Ishikawa (cell line): ENCODE measurements at regions not wholly inside any gene's neighbourhood (a gene's known extent, or its start where the extent isn't known, plus 50 kb on each side); places are given as distances from the start of the nearest gene placed in this dataset.

Experiments
- CEBPB ChIP-seq: IDR thresholded peaks from 2 replicates; pipeline ENCODE4 v1.6.1; 2012
- CREB1 ChIP-seq: IDR thresholded peaks from 2 replicates; pipeline ENCODE4 v1.6.1; 2012; ENCODE audit warnings: low read depth
- EGR1 ChIP-seq: IDR thresholded peaks from 2 replicates; pipeline ENCODE4 v1.6.1; 2012
- EP300 ChIP-seq: IDR thresholded peaks from 2 replicates; pipeline ENCODE4 v1.6.1; 2012; ENCODE audit warnings: borderline replicate concordance
- FOXM1 ChIP-seq: IDR thresholded peaks from 2 replicates; pipeline ENCODE4 v1.6.1; 2012; ENCODE audit warnings: low read depth, borderline replicate concordance
- NFIC ChIP-seq: IDR thresholded peaks from 2 replicates; pipeline ENCODE4 v1.6.1; 2012
- RAD21 ChIP-seq: IDR thresholded peaks from 2 replicates; pipeline ENCODE4 v1.6.1; 2012; ENCODE audit warnings: low read depth
- TEAD4 ChIP-seq: IDR thresholded peaks from 2 replicates; pipeline ENCODE4 v1.6.1; 2012
- YY1 ChIP-seq: IDR thresholded peaks from 2 replicates; pipeline ENCODE4 v1.6.1; 2012; ENCODE audit warnings: low read depth
- TF ChIP-seq, protein P1 (sequence below): IDR thresholded peaks from 2 replicates; pipeline ENCODE4 v1.6.1; 2012; ENCODE audit warnings: low read depth, mild to moderate bottlenecking
- TF ChIP-seq, protein P2 (sequence below): IDR thresholded peaks from 2 replicates; pipeline ENCODE4 v1.6.1; 2012
- TF ChIP-seq, protein P3 (sequence below): IDR thresholded peaks from 2 replicates; pipeline ENCODE4 v1.6.1; 2012

DNA sequence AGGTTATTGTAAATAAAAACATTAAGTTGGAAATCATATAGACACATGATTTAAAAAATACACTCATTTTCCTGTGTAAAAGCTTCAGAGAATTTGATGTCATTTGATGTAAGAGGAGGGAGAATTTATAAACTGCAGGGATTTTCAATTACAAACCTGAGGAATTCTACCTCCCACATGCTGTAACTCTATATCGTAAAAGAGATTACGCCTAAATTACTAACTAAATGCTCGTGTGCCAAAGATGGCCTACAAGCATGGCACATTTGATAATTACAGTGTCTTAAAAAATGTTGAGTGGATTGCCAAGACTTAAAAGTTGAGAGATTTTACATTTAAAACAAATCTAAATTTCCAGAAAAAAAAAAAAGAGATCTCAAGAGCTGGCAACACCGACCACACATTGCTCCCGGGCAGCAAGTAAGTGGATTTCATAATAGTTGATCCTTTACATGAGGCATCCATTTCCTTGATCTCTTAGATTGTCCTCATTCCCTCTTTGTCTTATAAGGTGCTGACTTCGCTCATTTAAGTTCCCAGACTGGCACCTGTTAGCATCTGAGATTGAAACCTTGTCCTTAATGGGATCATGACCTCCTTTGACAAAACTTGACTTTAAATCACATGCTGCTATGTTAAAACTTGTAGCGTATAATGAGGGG is 840.3 kb upstream of the ZEB2 start:
- no peak for TF ChIP-seq RAD21
- no peak for TF ChIP-seq EP300
- no peak for TF ChIP-seq NFIC
- TF ChIP-seq FOXM1 = no peak
- TF ChIP-seq, protein P1, sequence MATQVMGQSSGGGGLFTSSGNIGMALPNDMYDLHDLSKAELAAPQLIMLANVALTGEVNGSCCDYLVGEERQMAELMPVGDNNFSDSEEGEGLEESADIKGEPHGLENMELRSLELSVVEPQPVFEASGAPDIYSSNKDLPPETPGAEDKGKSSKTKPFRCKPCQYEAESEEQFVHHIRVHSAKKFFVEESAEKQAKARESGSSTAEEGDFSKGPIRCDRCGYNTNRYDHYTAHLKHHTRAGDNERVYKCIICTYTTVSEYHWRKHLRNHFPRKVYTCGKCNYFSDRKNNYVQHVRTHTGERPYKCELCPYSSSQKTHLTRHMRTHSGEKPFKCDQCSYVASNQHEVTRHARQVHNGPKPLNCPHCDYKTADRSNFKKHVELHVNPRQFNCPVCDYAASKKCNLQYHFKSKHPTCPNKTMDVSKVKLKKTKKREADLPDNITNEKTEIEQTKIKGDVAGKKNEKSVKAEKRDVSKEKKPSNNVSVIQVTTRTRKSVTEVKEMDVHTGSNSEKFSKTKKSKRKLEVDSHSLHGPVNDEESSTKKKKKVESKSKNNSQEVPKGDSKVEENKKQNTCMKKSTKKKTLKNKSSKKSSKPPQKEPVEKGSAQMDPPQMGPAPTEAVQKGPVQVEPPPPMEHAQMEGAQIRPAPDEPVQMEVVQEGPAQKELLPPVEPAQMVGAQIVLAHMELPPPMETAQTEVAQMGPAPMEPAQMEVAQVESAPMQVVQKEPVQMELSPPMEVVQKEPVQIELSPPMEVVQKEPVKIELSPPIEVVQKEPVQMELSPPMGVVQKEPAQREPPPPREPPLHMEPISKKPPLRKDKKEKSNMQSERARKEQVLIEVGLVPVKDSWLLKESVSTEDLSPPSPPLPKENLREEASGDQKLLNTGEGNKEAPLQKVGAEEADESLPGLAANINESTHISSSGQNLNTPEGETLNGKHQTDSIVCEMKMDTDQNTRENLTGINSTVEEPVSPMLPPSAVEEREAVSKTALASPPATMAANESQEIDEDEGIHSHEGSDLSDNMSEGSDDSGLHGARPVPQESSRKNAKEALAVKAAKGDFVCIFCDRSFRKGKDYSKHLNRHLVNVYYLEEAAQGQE = no peak
- TF ChIP-seq, protein P2, sequence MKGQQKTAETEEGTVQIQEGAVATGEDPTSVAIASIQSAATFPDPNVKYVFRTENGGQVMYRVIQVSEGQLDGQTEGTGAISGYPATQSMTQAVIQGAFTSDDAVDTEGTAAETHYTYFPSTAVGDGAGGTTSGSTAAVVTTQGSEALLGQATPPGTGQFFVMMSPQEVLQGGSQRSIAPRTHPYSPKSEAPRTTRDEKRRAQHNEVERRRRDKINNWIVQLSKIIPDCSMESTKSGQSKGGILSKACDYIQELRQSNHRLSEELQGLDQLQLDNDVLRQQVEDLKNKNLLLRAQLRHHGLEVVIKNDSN = no peak
- TF ChIP-seq, protein P3, sequence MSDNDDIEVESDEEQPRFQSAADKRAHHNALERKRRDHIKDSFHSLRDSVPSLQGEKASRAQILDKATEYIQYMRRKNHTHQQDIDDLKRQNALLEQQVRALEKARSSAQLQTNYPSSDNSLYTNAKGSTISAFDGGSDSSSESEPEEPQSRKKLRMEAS = no peak
- TF ChIP-seq TEAD4 = no peak
- no peak for TF ChIP-seq CREB1
- no peak for TF ChIP-seq YY1
- TF ChIP-seq EGR1 = no peak
- no peak for TF ChIP-seq CEBPB
